Stomach (tissue), 8 donors: ENCODE measurements at regions not wholly inside any gene's neighbourhood (a gene's known extent, or its start where the extent isn't known, plus 50 kb on each side); places are given as distances from the start of the nearest gene placed in this dataset.

Experiments
- DNase-seq, 2 donors: peaks; one replicate each; pipeline versions ENCODE4 v3.0.0 to v3.0.0-alpha.2; 2013 to 2019
- H3K27ac ChIP-seq, 5 donors: fragments of 200-600 bp in 4 of 5; sonication (generic) in 4 of 5; one replicate each; pipeline ENCODE4 v1.5.1; 2013 to 2019; ENCODE audit warnings: mild to moderate bottlenecking in 1 of 5, moderate library complexity in 1 of 5
- H3K27me3 ChIP-seq, 3 donors: fragments of 200-600 bp; sonication (generic); one replicate each; pipeline ENCODE4 v1.5.1; 2017 to 2019; ENCODE audit warnings: mixed run types in 1 of 3
- H3K36me3 ChIP-seq, 4 donors: fragments of 200-600 bp; sonication (generic); 1 replicate in 3 of 4; 2 replicates in 1 of 4; pipeline ENCODE4 v1.5.1; 2016 to 2019
- H3K4me1 ChIP-seq, 4 donors: fragments of 200-600 bp; sonication (generic); one replicate each; pipeline ENCODE4 v1.5.1; 2016 to 2019
- H3K4me3 ChIP-seq, 4 donors: fragments of 200-600 bp; sonication (generic) in 3 of 4; one replicate each; pipeline ENCODE4 v1.5.1; 2016 to 2019; ENCODE audit warnings: mild to moderate bottlenecking in 1 of 4
- H3K9me3 ChIP-seq, 4 donors: fragments of 200-600 bp; sonication (generic); one replicate each; pipeline ENCODE4 v1.5.1; 2016 to 2019
- CTCF ChIP-seq, 7 experiments: fragments of 450-650 bp in 4 of 7; fragments of 200-600 bp in 3 of 7; sonication (generic) in 3 of 7; IDR thresholded peaks; one replicate each; pipeline ENCODE4 v1.5.1; 2016 to 2019; ENCODE audit warnings: antibody characterized with exemption in 7 of 7, control low read depth in 2 of 7, mild to moderate bottlenecking in 1 of 7
- EP300 ChIP-seq: sonication (generic); formaldehyde crosslinking; IDR thresholded peaks from one replicate; pipeline ENCODE4 v1.6.1; 2017; ENCODE audit warnings: antibody characterized with exemption
- POLR2A ChIP-seq, 4 donors: fragments of 450-650 bp; IDR thresholded peaks; one replicate each; pipeline ENCODE4 v1.6.1; 2016; ENCODE audit warnings: antibody characterized with exemption in 4 of 4, control low read depth in 2 of 4, mild to moderate bottlenecking in 1 of 4, moderate library complexity in 1 of 4
- POLR2AphosphoS5 ChIP-seq, 3 donors: sonication (generic); formaldehyde crosslinking; IDR thresholded peaks; one replicate each; pipeline ENCODE4 v1.6.1; 2016; ENCODE audit warnings: antibody characterized with exemption in 3 of 3
- WGBS, 5 donors: extraction: QIAGEN DNeasy Blood & Tissue Kit in 3 of 5; methylation state at CpG; one replicate each; pipeline versions ENCODE4 v1.1.5 to v1.1.7; 2013 to 2018; 5-methylcytosine and 5-hydroxymethylcytosine counted together
- intact Hi-C: fragments of 100-400 bp; cut with DNase I; formaldehyde crosslinking; loops from one replicate; pipeline ENCODE4 v1.15.1; 2023; ENCODE audit warnings: low total_unique reads
- donor health status: healthy with polysubstance abuse.
- donor health status: Bipolar disorder and iron deficiency.
- donor health status: healthy.

- Histone ChIP-seq H3K27me3 (no peaks in the 10 kb centered on the region), H3K4me1 (no peaks in the 10 kb centered on the region), H3K36me3 (no peaks in the 10 kb centered on the region), H3K9me3 (peaks cover 0 to 7% (median 0%) of the 10 kb centered on the region in 4 donors), H3K4me3 (no peak overlapping the region), H3K27ac (no peak overlapping the region)
- TF ChIP-seq POLR2AphosphoS5 (IDR thresholded peaks at IDR 0.05) (no peak), EP300 (no peak), CTCF (IDR thresholded peaks at IDR 0.05) (no peak), POLR2A (IDR thresholded peaks at IDR 0.05) (no peak)
- intact Hi-C loops = no loop called here
- WGBS, 5 donors = 43 to 68% (median 60%) methylated on average over 1 of the region's 1 CpG
- DNase-seq = no peak
Measured at GRCh38 chr10:111458256-111458655, 381.4 kb downstream of the ADRA2A start.

- H3K4me1 ChIP-seq = no peaks in the 10 kb centered on the region
- H3K36me3 ChIP-seq = no peaks in the 10 kb centered on the region
- DNase-seq = no peak
- H3K4me3 ChIP-seq = no peak overlapping the region
- H3K9me3 ChIP-seq = peaks cover 0 to 7% (median 0%) of the 10 kb centered on the region in 4 donors
- intact Hi-C loops = no loop called here
- WGBS, 5 donors = 73 to 86% (median 78%) methylated on average over 2 of the region's 2 CpGs
- H3K27ac ChIP-seq = no peak overlapping the region
- TF ChIP-seq POLR2A (IDR thresholded peaks at IDR 0.05) = no peak
- TF ChIP-seq POLR2AphosphoS5 (IDR thresholded peaks at IDR 0.05) = no peak
- TF ChIP-seq EP300 = no peak
- no peak for TF ChIP-seq CTCF (IDR thresholded peaks at IDR 0.05)
- H3K27me3 ChIP-seq = no peaks in the 10 kb centered on the region
Measured at GRCh38 chr10:111459967-111460366, 383.1 kb downstream of the ADRA2A start.

GRCh38 chr10:111472445-111472844, 395.6 kb downstream of the ADRA2A start:
- Histone ChIP-seq H3K4me1 (no peaks in the 10 kb centered on the region), H3K27me3 (no peaks in the 10 kb centered on the region), H3K9me3 (no peaks in the 10 kb centered on the region), H3K27ac (no peak overlapping the region), H3K36me3 (no peaks in the 10 kb centered on the region), H3K4me3 (no peak overlapping the region)
- intact Hi-C loops = no loop called here
- 77 to 84% (median 80%) methylated on average over 7 of the region's 7 CpGs for WGBS, 5 donors
- TF ChIP-seq EP300 (no peak), CTCF (IDR thresholded peaks at IDR 0.05) (no peak), POLR2A (IDR thresholded peaks at IDR 0.05) (no peak), POLR2AphosphoS5 (IDR thresholded peaks at IDR 0.05) (no peak)
- no peak for DNase-seq

GRCh38 chr10:111473361-111473760, 396.5 kb downstream of the ADRA2A start:
- no peaks in the 10 kb centered on the region for H3K27me3 ChIP-seq
- H3K9me3 ChIP-seq = no peaks in the 10 kb centered on the region
- DNase-seq = no peak
- WGBS, 5 donors = 50 to 58% (median 55%) methylated on average over 2 to 3 of the region's 3 CpGs
- no peaks in the 10 kb centered on the region for H3K36me3 ChIP-seq
- H3K4me1 ChIP-seq = no peaks in the 10 kb centered on the region
- no peak overlapping the region for H3K27ac ChIP-seq
- intact Hi-C loops = no loop called here
- H3K4me3 ChIP-seq = no peak overlapping the region
- TF ChIP-seq POLR2A (IDR thresholded peaks at IDR 0.05) (no peak), EP300 (no peak), CTCF (IDR thresholded peaks at IDR 0.05) (no peak), POLR2AphosphoS5 (IDR thresholded peaks at IDR 0.05) (no peak)
